ENCODE measurements at regions not wholly inside any gene's neighbourhood (a gene's known extent, or its start where the extent isn't known, plus 50 kb on each side); places are given as distances from the start of the nearest gene placed in this dataset.

DNA sequence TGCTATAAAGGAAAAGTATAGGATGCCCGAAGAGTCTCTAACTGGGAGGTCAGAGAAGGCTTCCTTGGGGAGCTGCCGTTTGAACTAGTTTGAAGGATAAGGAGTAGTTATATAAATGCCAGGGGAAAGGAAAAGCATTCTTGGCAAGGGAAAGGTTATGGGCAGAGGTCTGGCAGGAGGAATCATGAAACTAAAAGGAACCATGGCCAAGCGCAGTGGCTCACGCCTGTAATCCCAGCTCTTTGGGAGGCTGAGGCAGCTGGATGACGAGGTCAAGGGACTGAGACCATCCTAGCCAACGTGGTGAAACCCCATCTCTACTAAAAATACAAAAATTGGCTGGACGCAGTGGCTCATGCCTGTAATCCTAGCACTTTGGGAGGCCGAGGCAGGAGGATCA lies 66.8 kb upstream of the EPCAM start:
- no peak overlapping the region for H3K9ac ChIP-seq (ENCODE audit: low read depth, low read length)
- DNase-seq (no peak), ATAC-seq (ENCODE audit: low read depth) (no peak)
- H2BK5ac ChIP-seq (ENCODE audit: low read depth, low read length, poor library complexity, severe bottlenecking), result no peak overlapping the region
- H2AK9ac ChIP-seq (replicated peaks; ENCODE audit: low read depth, low read length, poor library complexity), result no peak overlapping the region
- in situ Hi-C loops (cut with MboI; ENCODE audit: low sequenced_read_pairs) (no loop called here), intact Hi-C loops (cut with micrococcal nuclease) (no loop called here), dilution Hi-C loops (cut with HindIII; ENCODE audit: low sequenced_read_pairs, unreplicated experiment) (no loop called here)
- no peak overlapping the region for H2BK20ac ChIP-seq (ENCODE audit: low read depth, low read length)
- no peak overlapping the region for H3K4me3 ChIP-seq (ENCODE audit: insufficient read depth, low read depth, low read length)
- H4K91ac ChIP-seq (ENCODE audit: insufficient read depth, low read depth, low read length), result no peak overlapping the region
- no peak overlapping the region for H2BK120ac ChIP-seq (ENCODE audit: low read depth, low read length)
- H2AK5ac ChIP-seq (ENCODE audit: low read depth, low read length), result no peak overlapping the region
- H2BK15ac ChIP-seq (ENCODE audit: low read depth, low read length), result no peak overlapping the region
- H3K27ac ChIP-seq (ENCODE audit: insufficient read depth, low read length), result no peak overlapping the region
- no peak overlapping the region for H4K5ac ChIP-seq (ENCODE audit: low read depth, low read length)
- no peak overlapping the region for H3K18ac ChIP-seq (ENCODE audit: low read depth, low read length)
- H3K23ac ChIP-seq (ENCODE audit: low read depth, low read length), result no peak overlapping the region
- H2AFZ ChIP-seq (replicated peaks; ENCODE audit: low read length, poor library complexity), result no peak overlapping the region
- CTCF ChIA-PET, result no interaction called here
- no peaks in the 10 kb centered on the region for H3K9me3 ChIP-seq (ENCODE audit: control insufficient read depth, insufficient read depth, low read length)
- no peaks in the 10 kb centered on the region for H3K9me1 ChIP-seq (ENCODE audit: insufficient read depth, low read length)
- TF ChIP-seq CHD1 (IDR thresholded peaks at IDR 0.05; ENCODE audit: low read depth, low read length) (no peak), BHLHE40 (IDR thresholded peaks at IDR 0.05; ENCODE audit: low read depth, low read length) (no peak), FOS (IDR thresholded peaks at IDR 0.05; ENCODE audit: low read depth, low read length) (no peak), RAD21 (IDR thresholded peaks at IDR 0.05; ENCODE audit: low read length) (no peak), CEBPB (IDR thresholded peaks at IDR 0.05; ENCODE audit: low read depth, low read length) (no peak), MAZ (IDR thresholded peaks at IDR 0.05; ENCODE audit: borderline replicate concordance, low read depth, low read length) (no peak), RFX5 (IDR thresholded peaks at IDR 0.05; ENCODE audit: low read depth, low read length) (no peak), POLR2A (IDR thresholded peaks at IDR 0.05; ENCODE audit: low read depth, low read length) (no peak), MAFK (IDR thresholded peaks at IDR 0.05; ENCODE audit: low read depth, low read length) (no peak), RCOR1 (IDR thresholded peaks at IDR 0.05; ENCODE audit: insufficient replicate concordance, low read length) (no peak), SMC3 (IDR thresholded peaks at IDR 0.05; ENCODE audit: low read depth, low read length) (no peak), MXI1 (IDR thresholded peaks at IDR 0.05; ENCODE audit: borderline replicate concordance, low read depth, low read length) (no peak), NFE2L2 (IDR thresholded peaks at IDR 0.05; ENCODE audit: low read depth, low read length) (no peak)
- TF ChIP-seq, protein P1, sequence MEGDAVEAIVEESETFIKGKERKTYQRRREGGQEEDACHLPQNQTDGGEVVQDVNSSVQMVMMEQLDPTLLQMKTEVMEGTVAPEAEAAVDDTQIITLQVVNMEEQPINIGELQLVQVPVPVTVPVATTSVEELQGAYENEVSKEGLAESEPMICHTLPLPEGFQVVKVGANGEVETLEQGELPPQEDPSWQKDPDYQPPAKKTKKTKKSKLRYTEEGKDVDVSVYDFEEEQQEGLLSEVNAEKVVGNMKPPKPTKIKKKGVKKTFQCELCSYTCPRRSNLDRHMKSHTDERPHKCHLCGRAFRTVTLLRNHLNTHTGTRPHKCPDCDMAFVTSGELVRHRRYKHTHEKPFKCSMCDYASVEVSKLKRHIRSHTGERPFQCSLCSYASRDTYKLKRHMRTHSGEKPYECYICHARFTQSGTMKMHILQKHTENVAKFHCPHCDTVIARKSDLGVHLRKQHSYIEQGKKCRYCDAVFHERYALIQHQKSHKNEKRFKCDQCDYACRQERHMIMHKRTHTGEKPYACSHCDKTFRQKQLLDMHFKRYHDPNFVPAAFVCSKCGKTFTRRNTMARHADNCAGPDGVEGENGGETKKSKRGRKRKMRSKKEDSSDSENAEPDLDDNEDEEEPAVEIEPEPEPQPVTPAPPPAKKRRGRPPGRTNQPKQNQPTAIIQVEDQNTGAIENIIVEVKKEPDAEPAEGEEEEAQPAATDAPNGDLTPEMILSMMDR (conservative IDR thresholded peaks at IDR 0.05; ENCODE audit: low read depth, low read length), result no peak
- TF ChIP-seq, protein P2, sequence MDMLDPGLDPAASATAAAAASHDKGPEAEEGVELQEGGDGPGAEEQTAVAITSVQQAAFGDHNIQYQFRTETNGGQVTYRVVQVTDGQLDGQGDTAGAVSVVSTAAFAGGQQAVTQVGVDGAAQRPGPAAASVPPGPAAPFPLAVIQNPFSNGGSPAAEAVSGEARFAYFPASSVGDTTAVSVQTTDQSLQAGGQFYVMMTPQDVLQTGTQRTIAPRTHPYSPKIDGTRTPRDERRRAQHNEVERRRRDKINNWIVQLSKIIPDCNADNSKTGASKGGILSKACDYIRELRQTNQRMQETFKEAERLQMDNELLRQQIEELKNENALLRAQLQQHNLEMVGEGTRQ (IDR thresholded peaks at IDR 0.05; ENCODE audit: low read depth, low read length), result no peak
- H3K56ac ChIP-seq (ENCODE audit: extremely low read depth, insufficient read depth, low read length), result no peak overlapping the region
- no peak overlapping the region for H3K4ac ChIP-seq (ENCODE audit: low read depth, low read length)
- peaks cover 0 to 3% of the 10 kb centered on the region in 2 experiments; a peak in 1 of 4 replicates for H3K79me1 ChIP-seq (ENCODE audit: low read depth in 1 of 2, low read length in 2 of 2)
- peaks cover 3% of the 10 kb centered on the region for H3K4me1 ChIP-seq (ENCODE audit: control insufficient read depth, insufficient read depth, low read length)
- no peaks in the 10 kb centered on the region for H3K27me3 ChIP-seq (ENCODE audit: control insufficient read depth, insufficient read depth, low read length)
- no peak overlapping the region for H3K4me2 ChIP-seq (ENCODE audit: low read depth, low read length)
- no TSS peak for BruUV-seq (replicated peaks)
- no peaks in the 10 kb centered on the region for H3K36me3 ChIP-seq (ENCODE audit: control insufficient read depth, insufficient read depth, low read length)
- H3K14ac ChIP-seq (replicated peaks; ENCODE audit: low read depth, low read length), result no peak overlapping the region
- WGBS, 2 experiments (ENCODE audit: extremely low coverage in 2 of 2, insufficient read length in 1 of 2), result 80% methylated on average over 6 of the region's 8 CpGs; no CpG with 5 or more reads in 1 of the 2 experiments
- no peak overlapping the region for H4K8ac ChIP-seq (ENCODE audit: low read depth in 2 of 2, low read length in 2 of 2)
- POLR2A ChIA-PET (ENCODE audit: unreplicated experiment), result no interaction called here
- H4K20me1 ChIP-seq (ENCODE audit: insufficient read depth, low read length), result no peaks in the 10 kb centered on the region

Data from IMR-90 (cell line).